HG02763 (cell line): ENCODE measurements at regions not wholly inside any gene's neighbourhood (a gene's known extent, or its start where the extent isn't known, plus 50 kb on each side); places are given as distances from the start of the nearest gene placed in this dataset.

Source experiments
- ATAC-seq: cut with Tn5 transposase; IDR thresholded peaks from one replicate; pipeline ENCODE4 v1.9.1; 2021; ENCODE audit warnings: mild to moderate bottlenecking, moderate library complexity; ENCODE audit not compliant: unreplicated experiment

- no peak for ATAC-seq
Observed at GRCh38 chr7:130990178-130990832, 256.3 kb upstream of the KLF14 start.

DNA sequence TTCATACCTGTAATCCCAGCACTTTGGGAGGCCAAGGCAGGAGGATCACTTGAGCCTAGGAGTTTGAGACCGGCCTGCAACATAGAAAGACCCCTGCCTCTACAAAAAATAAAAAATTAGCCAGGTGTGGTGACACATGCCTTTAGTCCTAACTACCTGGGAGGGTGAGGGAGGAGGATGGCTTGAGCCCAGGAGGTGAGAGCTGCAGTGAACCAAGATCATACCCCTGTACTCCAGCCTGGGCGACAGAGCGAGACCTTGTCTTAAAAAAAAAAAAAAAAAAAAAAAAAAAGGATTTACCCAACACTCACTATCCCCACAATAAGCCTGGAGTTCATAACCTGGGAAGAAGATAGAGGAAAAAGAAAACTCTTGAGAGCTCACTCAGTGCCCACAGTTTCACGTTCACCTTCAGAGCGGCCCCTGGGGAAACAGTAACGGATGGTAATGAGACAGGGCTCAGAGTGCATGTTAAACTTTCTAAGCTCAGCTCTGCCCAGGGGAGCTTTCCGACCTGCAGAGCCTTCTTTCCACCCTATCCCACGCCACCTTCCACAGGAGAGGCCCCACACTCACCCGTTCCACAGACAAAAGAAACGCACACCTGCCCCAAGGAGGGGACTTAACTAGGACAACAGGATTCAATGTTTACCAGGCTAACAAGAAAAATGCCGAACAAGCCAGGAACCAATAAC is 259.8 kb upstream of the KLF14 start:
- ATAC-seq, result no peak

DNA sequence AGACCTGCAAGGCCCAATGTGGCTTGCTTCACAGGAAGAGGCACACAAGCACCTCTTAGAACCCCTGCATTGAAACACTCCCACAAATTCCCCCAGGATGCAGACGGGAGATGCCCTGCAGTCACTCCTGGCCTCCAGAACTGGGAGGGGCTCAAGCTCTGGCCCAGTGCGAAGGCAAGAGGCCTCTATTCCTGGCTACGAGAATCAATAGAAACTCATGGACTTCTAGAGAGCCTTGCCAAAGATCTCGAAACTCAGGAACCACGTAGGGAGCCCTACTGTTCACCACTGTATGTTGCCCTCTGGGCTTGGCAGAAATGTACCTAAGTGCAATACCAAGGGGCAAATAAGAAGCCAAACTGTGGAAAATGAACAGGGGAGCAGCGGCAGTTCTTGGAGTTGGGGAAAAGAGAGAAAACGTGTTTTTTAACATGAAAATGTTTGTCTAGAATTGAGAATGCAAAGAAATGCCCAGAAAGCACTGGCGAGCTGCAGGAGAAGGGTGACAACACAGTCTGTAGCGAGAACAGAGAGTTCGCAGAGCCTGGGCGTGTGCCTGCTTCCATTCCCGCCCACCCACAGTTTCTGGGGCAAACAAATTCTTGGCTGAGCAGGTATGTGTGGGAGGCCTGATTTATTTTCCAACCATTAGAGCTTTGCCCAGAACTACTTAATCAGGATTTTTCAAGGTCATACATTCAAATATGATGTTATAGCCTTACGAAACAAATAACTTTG is 260.5 kb upstream of the KLF14 start:
- ATAC-seq, result no peak

DNA sequence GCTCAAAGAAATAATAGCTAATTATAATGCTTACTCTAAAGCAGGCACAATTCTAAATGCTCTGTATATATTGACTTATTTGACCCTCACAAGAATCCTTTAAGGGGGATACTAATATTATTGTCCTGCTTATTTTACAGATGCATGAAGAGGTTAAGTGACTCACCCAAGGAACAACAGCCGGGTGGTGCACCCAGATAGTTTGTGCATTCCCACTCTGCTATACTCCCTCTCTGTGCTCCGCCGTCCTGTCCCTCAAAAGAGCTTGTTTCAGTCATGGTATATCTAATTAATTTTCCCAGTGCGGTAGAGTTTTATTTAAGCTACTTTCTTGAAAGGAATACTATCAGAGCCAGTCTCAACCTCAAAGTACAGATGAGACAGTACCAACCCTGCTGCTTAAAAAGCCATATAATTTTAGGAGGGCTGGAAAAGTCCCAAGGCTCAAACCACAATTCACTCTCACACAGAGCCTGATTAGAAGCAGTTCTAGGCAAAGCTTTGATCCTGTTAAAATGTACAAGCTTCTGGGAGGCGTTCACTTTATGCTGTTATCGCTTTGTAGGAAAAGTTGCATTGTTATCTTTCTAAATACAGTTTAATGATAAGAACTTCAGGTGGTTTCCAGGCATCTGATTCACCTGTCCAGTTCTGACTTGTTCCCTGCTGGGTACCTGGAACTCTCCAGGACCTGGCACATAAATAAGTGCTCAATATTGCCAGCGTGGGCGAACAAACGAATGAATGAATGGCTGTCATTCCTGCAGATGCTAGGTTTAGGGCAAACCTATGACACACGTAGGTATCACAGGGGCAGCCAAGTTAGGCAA is 261.5 kb upstream of the KLF14 start:
- no peak for ATAC-seq

DNA sequence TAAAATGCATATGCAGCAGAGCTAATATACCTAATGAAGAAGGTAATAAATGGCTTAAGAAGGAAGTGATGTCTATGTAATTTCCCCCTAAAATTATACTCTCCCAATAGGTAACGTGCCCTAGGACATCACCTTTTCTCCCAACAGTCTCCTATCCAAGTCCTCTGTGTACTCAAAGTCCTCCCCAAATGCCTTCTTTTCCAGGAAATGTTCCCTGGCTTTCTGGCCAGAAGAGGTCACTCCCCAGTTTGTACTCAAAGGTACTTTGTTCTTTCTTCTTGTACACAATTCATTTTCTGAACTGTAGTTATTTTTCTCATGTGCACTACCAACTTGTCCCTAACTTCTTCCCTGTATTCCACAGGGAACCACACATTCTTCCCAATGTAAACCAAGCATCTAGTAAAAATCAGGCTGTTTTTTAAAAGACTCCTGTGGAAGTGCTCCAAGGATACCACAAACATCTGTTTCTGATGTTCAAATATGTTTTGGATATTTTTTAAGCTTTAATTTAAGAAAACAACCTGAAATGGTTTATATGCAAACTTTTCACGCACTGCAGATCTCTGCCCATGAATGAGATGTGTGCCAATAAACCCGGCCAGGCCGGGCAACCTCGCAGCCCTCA is 262.3 kb upstream of the KLF14 start:
- no peak for ATAC-seq

- no peak for ATAC-seq
Observed at GRCh38 chr7:130996833-130997231, 262.8 kb upstream of the KLF14 start.

- ATAC-seq, result no peak
Observed at GRCh38 chr7:130998993-130999602, 265.1 kb upstream of the KLF14 start.

- no peak for ATAC-seq
Observed at GRCh38 chr7:130999926-131000325, 265.9 kb upstream of the KLF14 start.

- no peak for ATAC-seq
Observed at GRCh38 chr7:131000389-131000788, 266.4 kb upstream of the KLF14 start.

DNA sequence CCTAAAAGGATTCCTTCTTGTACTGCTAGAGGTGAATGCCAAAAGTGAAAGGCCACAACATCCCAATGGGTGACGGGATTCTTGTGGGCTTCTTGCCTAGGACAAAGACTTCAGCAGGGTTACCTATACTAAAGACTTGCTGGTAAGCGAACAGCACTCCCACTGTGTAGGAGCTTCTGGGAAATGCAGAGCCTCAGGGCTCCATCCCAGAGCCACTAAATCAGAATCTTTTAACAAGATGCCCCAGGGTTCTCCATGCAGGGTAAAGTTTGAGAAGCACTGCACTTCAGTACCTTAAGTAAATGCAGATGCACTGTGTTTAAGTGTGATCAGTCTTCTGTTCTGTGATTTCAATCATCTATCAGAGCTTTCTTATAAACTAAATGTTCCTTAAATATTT is 266.9 kb upstream of the KLF14 start:
- no peak for ATAC-seq

DNA sequence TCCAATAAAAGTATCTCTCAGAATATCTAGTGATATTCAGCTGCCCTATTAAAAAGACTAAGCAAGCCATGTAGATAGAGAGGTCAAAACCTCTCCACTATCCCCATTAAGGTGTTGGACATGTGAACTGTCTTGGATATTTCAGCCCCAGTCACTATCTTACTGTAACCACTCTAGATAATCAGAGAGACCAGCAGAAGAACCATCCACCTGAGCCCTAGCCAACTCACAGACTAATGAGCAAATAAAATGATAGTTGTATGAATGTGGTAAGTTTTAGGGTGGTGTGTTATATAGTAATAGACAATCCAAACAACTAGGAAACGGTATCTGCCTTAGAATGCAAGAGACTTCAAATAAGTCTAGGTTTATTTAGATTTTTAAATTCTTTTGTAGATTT is 268.6 kb upstream of the KLF14 start:
- ATAC-seq, result no peak

GRCh38 chr7:131003634-131004033 is 269.6 kb upstream of the KLF14 start:
- ATAC-seq, result no peak

- ATAC-seq, result no peak
Observed at GRCh38 chr7:131004371-131004770, 270.4 kb upstream of the KLF14 start.

DNA sequence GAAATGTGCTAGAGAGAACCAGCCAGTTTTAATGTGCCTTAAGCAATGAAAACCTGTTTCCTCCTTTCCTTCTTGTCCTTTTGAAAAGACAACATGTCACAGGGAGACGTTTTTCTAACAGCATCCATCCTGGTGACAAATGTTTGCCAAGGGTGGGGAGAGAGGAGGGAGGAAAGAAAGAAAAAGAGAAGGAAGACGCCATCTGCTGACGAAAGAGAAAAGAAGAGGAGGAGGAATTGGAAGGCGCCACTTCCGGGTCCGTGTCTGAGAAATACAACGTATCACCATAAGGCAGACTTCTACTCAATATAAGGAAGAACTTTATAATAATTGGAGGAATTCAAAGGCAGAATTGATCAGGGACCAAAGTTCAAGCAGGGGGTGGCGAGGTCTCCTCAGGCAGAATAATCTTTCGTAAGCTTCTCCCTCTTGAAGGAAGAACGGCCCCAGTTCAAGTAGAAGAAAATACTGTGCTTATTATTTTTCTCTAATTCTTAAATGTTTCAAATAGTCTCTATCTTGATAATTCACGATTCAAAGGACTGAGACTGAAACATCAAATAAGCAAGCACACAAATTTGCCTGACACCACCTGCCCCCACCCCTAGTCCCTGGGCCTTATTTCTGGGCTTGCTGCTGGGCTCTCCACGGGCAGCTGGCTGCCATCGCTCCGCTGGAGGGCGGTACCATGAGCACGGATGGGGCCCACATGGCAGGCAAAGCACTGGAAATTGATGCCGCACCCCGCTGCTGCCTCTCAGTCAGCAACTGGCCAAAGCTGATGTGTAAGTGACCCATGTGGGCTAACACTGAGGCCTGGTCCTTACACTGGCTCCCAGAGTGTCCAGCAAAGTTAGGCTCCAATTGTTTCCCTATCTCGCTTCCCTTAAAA is 273.7 kb upstream of the KLF14 start:
- no peak for ATAC-seq

DNA sequence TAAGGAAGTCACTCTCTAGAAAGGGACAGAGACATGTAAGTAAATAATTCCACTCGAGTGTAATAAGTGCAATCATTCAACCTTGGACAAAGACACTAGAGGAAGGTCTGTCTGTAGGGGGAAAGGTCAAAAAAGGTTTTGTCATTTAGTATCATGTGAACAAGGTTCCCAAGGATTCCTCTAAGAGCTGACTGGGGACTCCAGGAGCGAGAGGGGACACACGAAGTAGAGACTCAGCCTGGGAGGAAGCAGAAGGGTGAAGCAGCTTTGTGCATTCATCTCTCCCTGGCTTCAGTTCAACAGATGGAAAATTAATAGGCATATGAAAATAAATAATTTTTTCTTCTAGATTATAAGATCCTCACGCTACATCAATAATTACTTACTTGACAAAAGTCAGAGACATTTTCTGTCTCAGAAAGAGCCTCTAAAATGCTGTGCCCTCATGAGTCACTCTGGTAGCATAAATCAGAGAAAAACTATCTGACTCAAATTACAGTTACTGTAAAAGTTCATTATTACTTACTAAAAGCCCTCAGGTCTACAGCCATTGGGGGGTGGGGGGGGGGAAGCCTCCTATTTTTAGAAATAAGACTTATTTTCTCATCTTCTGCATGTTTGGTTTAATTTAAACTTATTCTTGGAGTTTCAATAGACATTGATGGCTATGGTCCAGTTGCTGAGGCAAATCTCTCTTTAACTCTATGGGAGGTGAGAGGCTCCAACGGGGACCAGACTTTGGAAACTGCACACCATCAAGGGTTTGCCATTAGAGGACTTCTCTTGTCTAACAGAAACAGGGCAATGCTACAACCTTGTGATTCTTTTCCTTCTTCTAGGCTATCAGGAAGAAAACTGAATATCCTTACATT is 275.1 kb upstream of the KLF14 start:
- ATAC-seq, result no peak

GRCh38 chr7:131010029-131010716 is 276.2 kb upstream of the KLF14 start:
- ATAC-seq, result no peak

DNA sequence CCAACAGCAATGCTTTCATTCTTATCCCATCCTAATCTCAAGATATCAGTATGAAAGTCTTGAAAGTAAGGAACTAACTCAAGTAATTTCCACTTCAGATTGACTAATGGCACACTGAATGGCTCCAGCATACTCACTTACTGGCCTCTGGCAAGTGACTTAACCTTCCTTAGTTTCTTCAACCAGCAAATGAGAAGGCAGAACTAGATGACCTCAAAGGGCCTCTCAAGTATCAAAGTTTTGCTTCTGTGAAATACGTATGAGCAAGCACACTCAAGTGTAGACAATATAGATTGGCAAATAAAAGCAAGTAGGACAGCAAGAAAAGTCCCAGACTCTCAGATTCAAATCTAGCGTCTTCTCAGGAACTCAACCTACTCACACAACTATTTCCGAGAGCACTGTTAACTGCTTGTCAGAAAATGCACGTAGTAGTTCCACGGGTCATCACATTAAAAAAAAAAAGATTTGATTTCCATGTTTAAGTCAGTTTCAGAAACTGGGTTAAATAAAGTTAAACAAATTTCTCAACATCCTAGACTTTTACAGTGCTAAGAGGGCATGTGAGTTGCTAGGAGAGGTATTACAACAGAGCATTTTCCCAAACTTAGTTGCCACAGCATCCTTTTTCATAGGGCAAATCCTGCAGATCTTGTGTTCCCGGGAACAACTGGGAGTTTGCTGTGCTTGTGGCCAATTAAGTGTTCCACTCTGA is 276.9 kb upstream of the KLF14 start:
- no peak for ATAC-seq
